IPS-18a (cell line): ENCODE measurements at regions not wholly inside any gene's neighbourhood (a gene's known extent, or its start where the extent isn't known, plus 50 kb on each side); places are given as distances from the start of the nearest gene placed in this dataset.
"Not testable (repeated sequence)": the region's sequence is repeated elsewhere in the genome, so short reads cannot be mapped to it uniquely, and the experiment has no call there.

Experiments used
- H3K27ac ChIP-seq: one replicate; pipeline ENCODE4 v1.5.1; 2013; ENCODE audit warnings: low read length
- H3K27me3 ChIP-seq: one replicate; pipeline ENCODE4 v1.6.1; 2013; ENCODE audit warnings: mild to moderate bottlenecking, low read length; ENCODE audit not compliant: control insufficient read depth, insufficient read depth
- H3K36me3 ChIP-seq: one replicate; pipeline ENCODE4 v1.6.1; 2013; ENCODE audit warnings: low read depth, low read length; ENCODE audit not compliant: control insufficient read depth
- H3K4me1 ChIP-seq: one replicate; pipeline ENCODE4 v1.6.1; 2013; ENCODE audit warnings: low read depth, low read length; ENCODE audit not compliant: control insufficient read depth
- H3K4me3 ChIP-seq: one replicate; pipeline ENCODE4 v1.5.1; 2013; ENCODE audit warnings: low read length
- H3K9ac ChIP-seq: one replicate; pipeline ENCODE4 v1.6.1; 2013; ENCODE audit warnings: mild to moderate bottlenecking, low read length, moderate library complexity
- H3K9me3 ChIP-seq: one replicate; pipeline ENCODE4 v1.6.1; 2013; ENCODE audit warnings: low read depth, low read length; ENCODE audit not compliant: control insufficient read depth

DNA sequence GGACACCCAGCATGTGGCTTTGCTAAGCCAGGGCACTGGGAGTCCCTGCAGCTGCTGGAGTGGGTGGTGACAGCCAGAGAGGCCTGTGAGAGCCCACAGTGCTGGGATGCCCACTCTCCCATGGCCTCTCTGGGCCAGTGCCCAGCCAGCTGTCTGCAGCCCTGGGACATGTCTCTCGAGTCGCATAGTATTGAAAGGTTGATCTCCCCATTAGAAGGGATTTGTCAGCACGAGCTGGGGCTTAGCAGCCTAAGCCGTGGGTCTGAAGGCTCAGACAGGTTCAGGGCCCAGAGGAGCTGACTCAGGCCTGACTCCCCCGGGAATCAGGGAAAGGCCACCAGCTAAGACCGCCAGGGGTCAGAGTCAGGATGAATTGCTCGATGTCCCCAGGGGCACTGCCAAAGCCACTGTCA is 53.5 kb downstream of the FOXD2 start:
- Histone ChIP-seq H3K4me3 (no peak overlapping the region), H3K9ac (no peak overlapping the region), H3K36me3 (no peaks in the 10 kb centered on the region), H3K27me3 (peaks cover 31% of the 10 kb centered on the region), H3K27ac (no peak overlapping the region), H3K4me1 (peaks cover 10% of the 10 kb centered on the region), H3K9me3 (no peaks in the 10 kb centered on the region)

DNA sequence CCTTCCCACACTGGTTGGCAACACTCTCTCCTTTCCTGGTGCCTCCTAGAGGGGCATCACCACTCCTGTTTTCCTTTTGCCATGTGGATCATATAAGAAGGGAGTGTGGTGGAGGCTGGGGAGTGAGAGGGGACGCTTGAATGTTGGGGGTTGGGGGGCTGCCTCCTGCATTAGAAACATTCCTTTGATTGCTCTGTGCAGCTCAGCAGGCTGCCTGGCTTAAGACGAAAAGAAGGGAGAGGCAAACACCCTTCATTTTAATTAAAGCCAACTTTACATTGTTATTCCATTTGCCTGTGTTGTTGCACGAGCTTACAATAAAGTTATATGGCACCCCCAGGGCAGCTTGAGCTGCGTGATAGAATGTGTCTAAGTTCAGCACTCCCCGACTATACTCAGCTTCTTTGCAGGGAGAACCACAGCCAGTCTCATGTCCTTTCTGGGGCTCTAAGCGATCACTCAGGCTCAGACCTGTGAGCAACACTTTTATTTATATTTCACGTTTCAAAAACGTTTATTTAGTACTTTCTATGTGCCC is 57.4 kb downstream of the FOXD2 start:
- H3K9me3 ChIP-seq, result no peaks in the 10 kb centered on the region
- H3K27ac ChIP-seq, result no peak overlapping the region
- no peak overlapping the region for H3K4me3 ChIP-seq
- H3K27me3 ChIP-seq, result peaks cover 31% of the 10 kb centered on the region
- no peak overlapping the region for H3K9ac ChIP-seq
- no peaks in the 10 kb centered on the region for H3K36me3 ChIP-seq
- H3K4me1 ChIP-seq, result peaks cover 10% of the 10 kb centered on the region

DNA sequence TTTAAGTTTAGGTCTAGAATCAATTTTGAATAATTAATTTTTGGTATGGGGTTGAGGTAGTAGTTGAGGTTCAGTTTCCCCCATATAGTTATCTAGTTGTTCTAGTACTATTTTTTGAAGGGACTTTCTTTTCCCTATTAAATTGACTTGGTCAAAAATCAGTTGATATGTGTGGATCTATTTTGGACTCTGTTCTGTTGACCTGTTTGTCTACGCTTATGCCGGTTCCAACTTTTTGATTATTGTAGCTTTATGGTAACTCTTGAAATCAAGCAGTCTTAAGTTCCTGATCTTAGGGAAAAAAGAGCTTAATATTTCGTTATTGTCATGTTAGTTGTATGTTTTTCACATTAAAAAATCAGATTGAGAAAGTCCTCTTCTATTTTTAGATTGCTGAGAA is 60.7 kb downstream of the FOXD2 start:
- Histone ChIP-seq H3K9ac (no peak overlapping the region), H3K27me3 (peaks cover 37% of the 10 kb centered on the region), H3K27ac (no peak overlapping the region), H3K36me3 (no peaks in the 10 kb centered on the region), H3K9me3 (no peaks in the 10 kb centered on the region), H3K4me3 (no peak overlapping the region), H3K4me1 (peaks cover 10% of the 10 kb centered on the region)

- H3K27me3 ChIP-seq, result peaks cover 20% of the 10 kb centered on the region
- H3K27ac ChIP-seq, result no peak overlapping the region
- no peak overlapping the region for H3K4me3 ChIP-seq
- H3K9ac ChIP-seq, result no peak overlapping the region
- H3K4me1 ChIP-seq, result no peaks in the 10 kb centered on the region
- H3K9me3 ChIP-seq, result no peaks in the 10 kb centered on the region
- H3K36me3 ChIP-seq, result no peaks in the 10 kb centered on the region
Observed at GRCh38 chr1:47501069-47501468, 63.2 kb downstream of the FOXD2 start.

GRCh38 chr1:47502746-47503370 is 65.0 kb downstream of the FOXD2 start:
- Histone ChIP-seq H3K36me3 (no peaks in the 10 kb centered on the region), H3K4me3 (no peak overlapping the region), H3K4me1 (no peaks in the 10 kb centered on the region), H3K27me3 (peaks cover 36% of the 10 kb centered on the region), H3K9me3 (no peaks in the 10 kb centered on the region), H3K27ac (no peak overlapping the region), H3K9ac (no peak overlapping the region)

DNA sequence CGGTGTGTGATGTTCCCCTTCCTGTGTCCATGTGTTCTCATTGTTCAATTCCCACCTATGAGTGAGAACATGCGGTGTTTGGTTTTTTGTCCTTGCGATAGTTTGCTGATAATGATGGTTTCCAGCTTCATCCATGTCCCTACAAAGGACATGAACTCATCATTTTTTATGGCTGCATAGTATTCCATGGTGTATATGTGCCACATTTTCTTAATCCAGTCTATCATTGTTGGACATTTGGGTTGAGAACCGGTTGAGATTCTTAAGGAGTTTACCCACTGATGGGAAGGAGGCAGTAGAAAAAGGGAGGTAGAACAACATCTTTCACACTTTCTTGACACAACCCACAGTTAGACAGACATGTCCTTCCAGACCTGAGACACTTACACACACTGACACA is 67.0 kb downstream of the FOXD2 start:
- not testable (repeated sequence) for H3K36me3 ChIP-seq, H3K4me3 ChIP-seq, H3K9me3 ChIP-seq, H3K4me1 ChIP-seq, H3K27ac ChIP-seq, H3K9ac ChIP-seq
- peaks cover 56% of the 10 kb centered on the region for H3K27me3 ChIP-seq

DNA sequence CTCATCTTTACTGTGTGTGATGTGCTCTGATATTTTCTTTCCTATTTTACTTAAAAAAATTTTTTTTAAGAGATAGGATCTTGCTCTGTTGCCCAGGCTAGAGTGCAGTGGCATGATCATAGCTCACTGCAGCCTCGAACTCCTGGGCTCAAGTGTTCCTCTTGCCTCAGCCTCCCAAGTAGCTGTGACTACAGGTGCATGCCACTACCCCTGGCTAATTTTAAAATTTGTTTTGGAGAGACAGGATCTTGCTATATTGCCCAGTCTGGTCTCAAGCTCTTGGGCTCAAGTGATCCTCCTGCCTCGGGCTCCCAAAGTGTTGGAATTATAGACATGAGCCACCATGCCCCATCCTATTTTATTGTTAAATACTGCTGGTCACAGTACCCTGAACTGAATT is 67.4 kb downstream of the FOXD2 start:
- Histone ChIP-seq H3K27ac (no peak overlapping the region), H3K9ac (no peak overlapping the region), H3K4me1 (peaks cover 3% of the 10 kb centered on the region), H3K4me3 (no peak overlapping the region), H3K9me3 (no peaks in the 10 kb centered on the region), H3K27me3 (peaks cover 60% of the 10 kb centered on the region), H3K36me3 (no peaks in the 10 kb centered on the region)

- H3K4me3 ChIP-seq, result no peak overlapping the region
- peaks cover 3% of the 10 kb centered on the region for H3K4me1 ChIP-seq
- no peaks in the 10 kb centered on the region for H3K9me3 ChIP-seq
- no peak overlapping the region for H3K9ac ChIP-seq
- peaks cover 64% of the 10 kb centered on the region for H3K27me3 ChIP-seq
- H3K27ac ChIP-seq, result no peak overlapping the region
- no peaks in the 10 kb centered on the region for H3K36me3 ChIP-seq
Observed at GRCh38 chr1:47506053-47506452, 68.2 kb downstream of the FOXD2 start.

- Histone ChIP-seq H3K4me3 (no peak overlapping the region), H3K36me3 (no peaks in the 10 kb centered on the region), H3K27me3 (peaks cover 68% of the 10 kb centered on the region), H3K27ac (no peak overlapping the region), H3K9me3 (no peaks in the 10 kb centered on the region), H3K9ac (no peak overlapping the region), H3K4me1 (peaks cover 3% of the 10 kb centered on the region)
Observed at GRCh38 chr1:47507144-47507543, 69.3 kb downstream of the FOXD2 start.

GRCh38 chr1:47507881-47508701 is 70.2 kb downstream of the FOXD2 start:
- no peak overlapping the region for H3K27ac ChIP-seq
- no peaks in the 10 kb centered on the region for H3K36me3 ChIP-seq
- no peaks in the 10 kb centered on the region for H3K9me3 ChIP-seq
- no peak overlapping the region for H3K9ac ChIP-seq
- H3K27me3 ChIP-seq, result peaks cover 71% of the 10 kb centered on the region
- peaks cover 3% of the 10 kb centered on the region for H3K4me1 ChIP-seq
- H3K4me3 ChIP-seq, result peak overlapping the region; percentile 60

DNA sequence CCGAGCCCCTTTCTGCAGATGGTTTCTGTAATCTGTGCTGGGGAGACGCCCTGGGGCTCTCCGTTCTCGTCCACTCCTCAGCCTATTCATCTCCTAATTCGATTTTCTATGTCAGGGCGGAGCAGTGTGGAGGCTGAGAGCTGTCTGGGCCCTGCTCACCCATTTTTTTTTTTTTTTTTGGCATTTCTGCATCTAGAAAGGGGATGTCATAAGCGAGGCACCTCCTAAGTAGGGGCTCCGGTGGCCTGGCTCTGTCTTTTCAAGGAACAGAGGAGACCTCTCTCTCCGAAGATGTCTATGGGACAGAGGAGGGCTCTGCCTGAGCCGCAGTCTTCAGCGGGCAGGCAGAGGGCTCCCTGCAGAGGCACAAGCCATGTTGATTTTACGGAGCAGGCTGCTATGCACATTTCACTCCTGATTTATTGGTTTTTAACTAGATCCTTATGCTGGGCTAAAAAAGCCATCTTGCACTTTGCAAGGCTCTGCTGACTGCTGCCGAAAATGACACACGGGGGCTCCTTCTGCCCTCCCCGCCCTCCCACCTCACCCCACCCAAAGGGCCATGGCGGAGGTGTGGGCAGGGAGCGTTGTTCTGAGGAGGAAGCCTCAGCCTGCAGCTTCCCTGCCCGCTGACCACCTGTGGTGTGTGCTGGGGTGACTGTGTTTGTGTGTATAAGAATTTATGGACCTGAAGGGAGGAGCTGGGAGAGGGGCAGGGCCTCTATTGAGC is 71.0 kb downstream of the FOXD2 start:
- peak overlapping the region; percentile 60 for H3K4me3 ChIP-seq
- H3K9me3 ChIP-seq, result no peaks in the 10 kb centered on the region
- no peak overlapping the region for H3K27ac ChIP-seq
- H3K9ac ChIP-seq, result no peak overlapping the region
- H3K36me3 ChIP-seq, result no peaks in the 10 kb centered on the region
- peaks cover 65% of the 10 kb centered on the region for H3K27me3 ChIP-seq
- peaks cover 3% of the 10 kb centered on the region for H3K4me1 ChIP-seq
